Coronary artery (tissue), 2 donors: ENCODE measurements at regions not wholly inside any gene's neighbourhood (a gene's known extent, or its start where the extent isn't known, plus 50 kb on each side); places are given as distances from the start of the nearest gene placed in this dataset.

Source experiments
- DNase-seq: peaks from one replicate; pipeline ENCODE4 v3.0.0-alpha.2; 2017; ENCODE audit warnings: low spot score
- H3K27ac ChIP-seq, 2 donors: fragments of 200-600 bp; sonication (generic); one replicate each; pipeline ENCODE4 v1.5.1; 2016 to 2019
- H3K4me3 ChIP-seq: fragments of 200-600 bp; sonication (generic); 2 replicates; pipeline ENCODE4 v1.5.1; 2016; ENCODE audit warnings: mild to moderate bottlenecking, moderate library complexity
- TF ChIP-seq, protein P1 (sequence below): fragments of 200-600 bp; sonication (generic); IDR thresholded peaks from one replicate; pipeline ENCODE4 v1.5.1; 2019; ENCODE audit warnings: antibody characterized with exemption

DNA sequence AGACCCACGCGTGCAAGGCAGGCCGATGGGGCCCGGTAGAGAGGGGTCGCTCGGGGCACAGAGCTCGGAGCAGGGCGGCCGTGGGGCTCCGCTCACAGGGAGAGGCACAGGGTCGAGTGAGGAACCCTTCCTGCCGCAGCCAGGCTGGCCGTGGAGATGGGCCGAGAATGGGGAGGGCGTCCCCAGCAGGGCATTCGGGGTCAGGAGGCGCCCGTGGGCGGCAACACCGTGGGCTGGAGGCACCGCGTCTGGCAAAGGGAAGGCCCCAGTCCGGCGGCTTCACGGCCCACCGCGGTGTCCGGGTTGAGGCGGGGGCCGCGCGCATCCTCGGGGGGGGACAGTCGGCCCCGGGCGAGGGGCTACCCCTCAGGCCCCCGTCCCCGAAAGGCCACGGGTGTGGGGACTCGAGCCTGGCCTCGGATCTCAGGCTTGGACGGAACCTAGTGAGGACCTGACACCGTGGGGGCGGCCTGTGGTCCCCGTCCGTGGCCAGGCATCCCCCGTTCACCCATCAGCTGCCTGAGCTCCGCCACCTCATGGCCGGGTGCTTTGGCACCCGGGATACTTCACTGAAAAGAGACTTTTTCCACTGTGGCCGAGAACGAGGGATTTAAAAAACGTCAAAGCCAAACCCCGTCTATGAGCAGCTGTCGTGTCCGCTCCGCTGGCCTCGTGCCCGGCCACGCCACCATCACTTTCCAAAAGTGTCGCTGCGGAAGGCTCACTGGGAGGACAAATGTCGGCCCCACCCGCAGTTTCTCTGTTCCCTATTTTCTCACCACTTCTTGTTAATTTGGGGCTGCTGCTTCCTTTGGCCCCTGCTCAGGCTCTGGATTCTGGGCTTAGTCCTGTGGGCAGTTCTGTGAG lies 73.6 kb downstream of the METRNL start:
- DNase-seq: peak; percentile 76
- H3K27ac ChIP-seq: peak overlapping the region in 1 of 2 donors; percentile 71
- no peak overlapping the region for H3K4me3 ChIP-seq
- TF ChIP-seq, protein P1, sequence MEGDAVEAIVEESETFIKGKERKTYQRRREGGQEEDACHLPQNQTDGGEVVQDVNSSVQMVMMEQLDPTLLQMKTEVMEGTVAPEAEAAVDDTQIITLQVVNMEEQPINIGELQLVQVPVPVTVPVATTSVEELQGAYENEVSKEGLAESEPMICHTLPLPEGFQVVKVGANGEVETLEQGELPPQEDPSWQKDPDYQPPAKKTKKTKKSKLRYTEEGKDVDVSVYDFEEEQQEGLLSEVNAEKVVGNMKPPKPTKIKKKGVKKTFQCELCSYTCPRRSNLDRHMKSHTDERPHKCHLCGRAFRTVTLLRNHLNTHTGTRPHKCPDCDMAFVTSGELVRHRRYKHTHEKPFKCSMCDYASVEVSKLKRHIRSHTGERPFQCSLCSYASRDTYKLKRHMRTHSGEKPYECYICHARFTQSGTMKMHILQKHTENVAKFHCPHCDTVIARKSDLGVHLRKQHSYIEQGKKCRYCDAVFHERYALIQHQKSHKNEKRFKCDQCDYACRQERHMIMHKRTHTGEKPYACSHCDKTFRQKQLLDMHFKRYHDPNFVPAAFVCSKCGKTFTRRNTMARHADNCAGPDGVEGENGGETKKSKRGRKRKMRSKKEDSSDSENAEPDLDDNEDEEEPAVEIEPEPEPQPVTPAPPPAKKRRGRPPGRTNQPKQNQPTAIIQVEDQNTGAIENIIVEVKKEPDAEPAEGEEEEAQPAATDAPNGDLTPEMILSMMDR: no peak

DNA sequence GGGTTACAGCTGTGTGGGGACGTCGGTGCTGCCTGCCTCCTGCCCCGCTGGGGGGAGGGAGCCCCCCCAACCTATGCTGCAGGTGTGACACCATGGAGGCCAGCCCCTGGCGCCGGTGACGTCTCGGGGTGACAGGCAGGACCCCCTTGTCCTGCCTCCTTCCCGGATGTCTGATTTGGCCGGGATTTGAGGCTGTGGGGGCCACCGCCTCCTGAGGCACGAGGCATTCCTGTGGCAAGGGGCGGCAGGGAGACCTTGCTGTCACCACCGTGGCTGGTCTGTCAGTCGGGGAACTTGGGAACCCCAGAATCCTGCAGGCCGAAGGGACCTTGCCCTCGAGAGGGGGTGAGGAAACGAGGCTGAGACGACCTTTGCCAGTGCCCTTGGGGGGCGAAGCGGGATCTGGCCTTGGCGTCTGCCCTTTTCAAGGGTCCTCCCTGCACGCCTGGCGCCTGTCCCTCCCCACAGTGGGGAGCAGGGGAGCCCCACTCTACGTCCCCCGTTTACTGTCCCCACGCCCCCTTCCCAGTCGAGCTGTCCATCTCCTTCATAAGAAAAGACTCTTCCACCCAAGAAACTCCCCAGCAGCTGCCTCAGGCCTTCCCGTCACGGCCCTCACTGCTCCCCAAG lies 74.4 kb downstream of the METRNL start:
- H3K4me3 ChIP-seq: no peak overlapping the region
- no peak for DNase-seq
- H3K27ac ChIP-seq: peak overlapping the region in 1 of 2 donors; percentile 71
- TF ChIP-seq, protein P1: no peak

DNA sequence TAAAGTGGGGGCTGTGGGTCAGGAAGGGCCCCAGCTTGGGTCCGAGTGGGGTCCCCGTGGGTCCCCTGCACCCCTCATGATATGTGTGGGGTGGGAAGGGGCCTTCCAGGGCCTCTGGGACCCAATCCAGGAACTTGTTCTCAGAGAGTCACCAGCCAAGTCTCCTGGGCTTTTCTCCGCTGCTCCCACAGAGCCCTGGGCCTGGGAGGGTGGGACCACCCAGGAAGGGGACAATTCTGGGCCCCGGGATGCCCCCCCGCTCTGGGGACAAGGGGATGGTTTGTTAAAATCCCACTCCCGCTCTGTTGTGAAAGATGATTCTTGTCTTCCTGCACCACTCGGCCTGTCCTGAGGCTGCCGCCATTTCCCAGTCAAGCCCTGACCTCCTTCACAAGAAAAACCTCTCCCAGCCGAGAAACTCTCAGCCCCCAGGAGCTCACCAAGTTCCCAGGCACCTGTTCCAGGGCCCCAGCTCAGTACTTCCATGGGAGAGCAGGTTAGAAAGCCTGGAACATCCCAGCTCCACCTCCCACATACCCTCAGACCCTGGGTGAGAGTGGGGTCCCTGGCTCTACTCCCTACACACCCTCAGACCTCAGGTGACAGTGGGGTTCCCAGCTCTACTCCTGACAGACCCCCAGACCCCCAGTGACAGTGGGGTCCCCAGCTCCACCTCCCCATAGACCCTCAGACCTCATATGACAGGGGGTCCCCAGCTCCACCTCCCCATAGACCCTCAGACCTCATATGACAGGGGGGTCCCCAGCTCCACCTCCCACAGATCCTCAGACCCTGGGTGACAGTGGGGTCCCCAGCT lies 75.1 kb downstream of the METRNL start:
- H3K4me3 ChIP-seq: no peak overlapping the region
- DNase-seq: peak; percentile 73
- peak overlapping the region in 1 of 2 donors; percentile 54 for H3K27ac ChIP-seq
- TF ChIP-seq, protein P1: no peak

DNA sequence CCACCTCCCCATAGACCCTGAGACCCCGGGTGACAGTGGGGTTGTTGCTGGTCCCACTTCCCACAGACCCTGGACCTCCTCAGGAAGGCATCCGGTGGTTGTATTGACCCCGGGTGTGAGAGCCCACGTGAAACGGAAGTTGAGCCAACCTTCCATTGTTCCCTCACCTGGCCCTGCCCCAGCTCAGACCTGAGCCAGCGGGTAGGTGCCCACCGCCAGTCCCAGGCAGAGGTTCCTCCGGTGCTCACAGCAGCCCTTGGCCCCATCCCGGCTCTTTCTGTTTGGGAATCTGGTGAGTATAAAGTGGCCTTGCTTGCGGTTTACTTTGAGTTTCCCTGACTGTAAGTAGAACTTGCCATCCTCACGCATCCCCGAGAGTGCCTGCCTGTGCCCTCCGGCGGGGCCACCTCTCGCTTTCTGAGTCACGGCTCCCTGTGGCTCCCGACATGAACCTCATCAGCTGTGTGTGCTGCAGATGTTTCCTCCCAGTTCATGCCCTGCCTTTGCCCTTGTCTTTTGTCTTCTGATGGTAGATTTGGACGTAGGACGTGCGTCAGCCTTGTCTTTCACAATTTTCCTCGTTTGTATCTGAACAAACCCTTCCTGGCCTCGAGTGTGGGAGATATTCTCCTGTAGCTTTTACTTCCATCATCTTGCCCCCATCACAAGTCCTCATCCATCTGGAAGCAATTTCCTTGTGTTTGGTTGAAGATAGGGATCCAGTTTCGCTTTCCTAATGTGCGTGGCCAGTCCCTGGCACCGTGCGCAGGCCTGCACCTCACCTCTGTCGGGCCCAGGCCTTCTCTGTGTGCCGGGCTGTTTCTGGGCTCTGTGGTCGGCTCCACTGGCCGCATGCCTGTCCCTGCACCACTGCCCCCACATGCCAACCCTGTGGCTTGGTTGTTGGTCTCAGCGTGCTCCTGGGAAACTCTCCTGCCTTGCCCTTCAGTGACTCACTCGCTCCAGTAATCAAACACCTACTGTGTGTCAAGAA lies 76.0 kb downstream of the METRNL start:
- peak; percentile 76 for DNase-seq
- no peak overlapping the region for H3K4me3 ChIP-seq
- TF ChIP-seq, protein P1: no peak
- peak overlapping the region in 1 of 2 donors; percentile 54 for H3K27ac ChIP-seq

DNA sequence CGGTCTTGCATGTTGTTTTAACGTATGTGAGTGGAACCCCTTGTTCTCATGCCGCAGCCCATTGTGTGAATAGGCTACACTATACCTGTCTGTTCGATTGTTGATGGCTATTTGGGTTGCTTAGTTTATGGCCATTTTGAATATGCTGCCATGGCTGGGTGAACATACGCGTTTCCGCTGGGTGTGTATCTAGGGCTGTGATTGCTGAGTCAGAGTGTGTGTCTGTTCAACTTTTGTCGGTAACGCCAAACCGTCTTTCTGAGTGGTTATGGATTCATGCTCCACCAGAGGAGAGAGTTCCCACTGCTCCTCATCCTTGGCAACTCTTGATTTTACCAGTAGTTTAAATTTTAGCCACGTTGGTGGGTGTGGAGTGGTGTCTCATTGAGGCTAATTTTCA lies 77.0 kb downstream of the METRNL start:
- no peak for DNase-seq
- H3K4me3 ChIP-seq: no peak overlapping the region
- TF ChIP-seq, protein P1: no peak
- no peak overlapping the region for H3K27ac ChIP-seq
